GM19043 (cell line): ENCODE measurements at regions not wholly inside any gene's neighbourhood (a gene's known extent, or its start where the extent isn't known, plus 50 kb on each side); places are given as distances from the start of the nearest gene placed in this dataset.

Experiments
- ATAC-seq: cut with Tn5 transposase; IDR thresholded peaks from one replicate; pipeline ENCODE4 v1.9.1; 2021; ENCODE audit warnings: low read depth; ENCODE audit not compliant: unreplicated experiment

DNA sequence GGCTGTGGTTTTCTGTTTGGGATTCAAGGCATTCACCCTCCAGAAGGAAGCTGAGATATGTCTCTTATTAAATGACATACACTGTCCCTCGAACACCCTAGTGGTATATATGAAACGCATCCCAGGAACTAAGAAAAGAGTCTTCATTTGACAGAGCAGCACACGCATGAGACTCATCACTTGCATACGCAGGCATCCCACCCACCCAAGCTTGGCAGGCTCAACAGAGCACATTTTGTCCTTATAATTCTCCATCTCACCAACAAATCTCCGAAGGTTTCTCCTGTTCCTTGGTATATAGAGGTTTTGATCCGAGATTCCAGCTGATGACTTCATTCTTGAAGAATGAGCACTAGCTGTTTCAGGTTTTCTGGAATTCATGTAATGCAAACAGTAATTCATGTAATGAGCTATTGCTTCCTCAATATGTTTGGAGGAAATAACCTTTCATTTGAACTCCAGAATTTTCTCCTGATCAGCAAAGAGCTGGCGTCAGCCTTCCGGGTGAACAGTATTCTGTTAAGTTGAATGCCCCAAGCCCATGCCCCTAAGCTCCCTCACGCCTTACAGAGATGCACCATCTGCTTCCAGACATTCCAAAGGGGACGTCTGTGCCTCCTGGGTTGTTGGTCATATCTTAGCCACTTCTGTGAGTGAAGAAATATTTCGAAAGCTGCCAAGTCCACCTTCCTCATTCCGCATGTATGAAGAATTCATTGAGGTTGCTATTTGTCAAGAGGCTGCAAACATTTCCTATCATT lies 66.0 kb upstream of the CDH4 start:
- ATAC-seq = no peak

DNA sequence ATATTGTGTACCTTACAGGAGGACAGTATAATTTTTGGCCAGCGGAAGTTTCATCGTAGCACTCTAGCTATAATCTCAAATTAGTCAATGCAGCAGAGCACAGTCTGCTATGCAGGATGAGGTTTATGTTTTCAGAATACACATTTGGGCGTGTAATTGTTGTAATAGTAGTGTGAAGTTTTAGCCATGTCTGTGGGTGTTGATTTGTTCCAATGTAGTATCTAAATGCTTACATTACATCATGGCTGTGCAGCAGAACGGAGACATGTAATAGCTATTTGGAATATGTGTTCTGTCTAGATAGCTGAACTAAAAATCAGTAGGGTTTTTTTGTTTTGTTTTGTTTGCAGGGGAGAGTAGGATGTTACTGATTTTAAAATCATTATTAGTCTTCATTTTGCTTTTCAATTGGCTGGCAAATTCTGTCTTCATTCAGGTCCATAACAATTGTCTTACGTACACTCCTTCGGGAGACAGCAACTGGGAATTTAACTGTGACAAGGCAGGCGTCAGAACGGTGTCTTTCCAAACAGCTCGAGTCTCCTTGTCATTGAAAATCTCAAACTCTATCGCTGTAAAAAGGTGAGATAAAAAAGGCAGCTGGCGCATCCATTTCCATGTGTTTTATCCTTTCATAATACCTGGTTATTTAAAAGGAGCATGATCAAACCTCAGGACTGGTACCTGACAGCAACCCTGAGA lies 65.1 kb upstream of the CDH4 start:
- ATAC-seq = no peak

DNA sequence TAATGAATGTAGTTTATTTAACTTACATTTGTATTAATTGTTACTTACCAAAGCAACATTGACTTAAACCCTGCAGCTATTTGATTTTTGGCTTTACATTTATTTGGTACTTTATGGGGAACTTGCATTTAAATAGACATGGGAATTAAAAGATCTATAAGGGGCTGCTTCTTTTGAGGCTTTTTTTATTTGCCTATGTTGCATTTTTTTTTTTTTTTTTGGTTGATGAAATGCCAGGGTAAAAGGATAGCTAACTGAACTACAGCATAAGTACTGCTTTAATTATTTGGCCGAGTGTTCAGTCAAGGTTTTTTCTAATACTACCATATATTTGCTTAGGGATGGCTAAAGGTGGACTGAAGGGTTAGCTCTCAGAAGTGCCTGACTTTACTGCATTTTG lies 62.5 kb upstream of the CDH4 start:
- no peak for ATAC-seq

DNA sequence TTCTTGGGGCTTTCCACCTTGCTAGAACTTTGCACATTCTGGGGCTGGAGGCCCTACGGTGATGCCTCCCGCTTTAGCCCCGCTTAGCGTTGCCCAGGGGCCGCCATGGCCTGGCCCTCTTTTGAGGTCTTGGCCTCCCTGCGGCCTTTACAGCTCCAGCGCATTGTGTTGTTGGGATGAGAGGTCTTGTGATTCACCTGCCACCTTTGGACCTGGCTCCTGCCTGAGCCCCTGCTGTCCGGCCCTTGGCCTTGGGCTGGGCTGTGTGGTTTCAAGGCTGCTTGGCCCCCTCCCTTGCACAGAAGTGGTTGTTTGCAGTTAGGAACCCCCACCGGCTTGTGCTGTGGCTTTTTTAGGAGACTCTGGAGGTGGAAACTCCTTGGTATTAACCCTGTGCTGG lies 61.0 kb upstream of the CDH4 start:
- no peak for ATAC-seq

DNA sequence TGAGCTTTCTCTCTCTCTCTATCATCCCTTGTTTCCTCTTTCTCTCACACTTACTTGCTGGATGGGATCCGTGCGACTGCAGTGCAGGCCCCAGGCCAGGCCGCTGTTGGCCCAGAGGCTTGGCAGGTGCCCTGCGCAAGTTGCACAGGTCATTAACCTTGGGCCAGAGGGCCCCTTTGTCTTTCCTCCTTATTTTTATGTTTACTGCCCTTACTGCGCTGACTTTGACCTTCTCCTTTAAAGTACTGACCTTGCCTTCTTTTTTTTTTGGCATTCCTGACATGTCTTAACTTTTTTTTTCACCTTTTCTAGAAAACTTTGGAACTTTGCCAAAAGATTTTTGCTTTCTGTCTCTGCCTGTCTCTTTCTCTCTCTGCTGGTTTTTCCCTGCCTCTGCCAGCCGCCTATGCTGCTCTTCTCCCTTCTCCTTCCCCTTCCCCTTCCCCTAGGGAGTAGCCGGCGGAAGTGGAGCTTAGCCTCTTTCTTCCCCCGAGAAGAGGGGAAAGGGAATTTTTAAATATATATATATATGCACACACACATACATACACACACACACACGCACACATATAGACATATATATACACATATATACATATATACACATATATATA lies 59.6 kb upstream of the CDH4 start:
- ATAC-seq = no peak

DNA sequence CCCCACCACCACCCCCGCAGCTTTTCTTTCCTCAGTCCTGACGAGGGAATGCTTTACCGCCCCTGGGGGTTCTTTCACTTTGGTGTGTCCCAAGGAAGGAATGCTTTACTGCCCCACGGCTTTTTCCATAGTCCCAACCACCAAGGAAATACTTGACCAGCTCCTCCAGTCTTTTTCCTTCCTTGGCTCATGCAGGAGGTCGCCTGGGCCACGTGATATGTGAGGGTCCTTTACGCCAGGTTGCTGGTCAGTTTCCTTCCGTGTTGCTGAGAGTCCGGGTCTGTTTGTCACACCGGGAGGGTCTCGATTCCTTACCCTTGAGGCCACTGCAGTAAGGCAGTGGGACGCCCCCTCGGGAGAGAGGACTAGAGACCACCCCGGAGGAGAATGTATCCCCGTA lies 58.9 kb upstream of the CDH4 start:
- ATAC-seq = no peak
